H7 (cell line): ENCODE measurements at regions not wholly inside any gene's neighbourhood (a gene's known extent, or its start where the extent isn't known, plus 50 kb on each side); places are given as distances from the start of the nearest gene placed in this dataset.

Source experiments
- DNase-seq: peaks from one replicate; pipeline ENCODE4 v3.0.0; 2012
- H3K27me3 ChIP-seq: 2 replicates; pipeline ENCODE4 v1.6.0; 2011; ENCODE audit warnings: mild to moderate bottlenecking, low read length; ENCODE audit not compliant: control insufficient read depth, insufficient read depth
- H3K36me3 ChIP-seq: replicated peaks from 2 replicates; pipeline ENCODE4 v1.5.1; 2011; ENCODE audit warnings: low read length; ENCODE audit not compliant: control insufficient read depth, insufficient read depth
- H3K4me3 ChIP-seq: 2 replicates; pipeline ENCODE4 v1.5.1; 2011; ENCODE audit warnings: low read depth, mild to moderate bottlenecking, control low read depth, low read length, moderate library complexity; ENCODE audit not compliant: insufficient read depth

DNA sequence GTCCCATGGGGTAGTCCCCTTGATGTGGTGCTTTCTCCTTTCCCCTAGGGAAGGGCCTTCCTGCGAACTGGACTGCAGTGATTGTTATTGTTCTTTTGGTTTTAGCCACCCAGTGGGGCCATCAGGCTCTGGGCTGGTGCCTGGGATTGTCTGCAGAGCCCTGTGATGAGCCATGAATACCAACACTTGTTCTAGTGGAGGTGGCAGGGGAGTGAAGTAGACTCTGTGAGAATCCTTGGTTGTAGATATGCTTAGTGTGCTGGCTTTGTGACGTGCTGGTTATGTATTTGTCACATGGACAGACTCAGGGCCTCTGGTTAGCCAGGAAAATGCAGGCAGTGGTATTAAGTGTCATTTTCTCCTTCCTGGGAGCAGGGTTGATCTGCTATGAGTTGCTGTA lies 51.8 kb upstream of the NDUFB4 start:
- DNase-seq: no peak
- no peaks in the 10 kb centered on the region for H3K36me3 ChIP-seq
- no peaks in the 10 kb centered on the region for H3K27me3 ChIP-seq
- no peak overlapping the region for H3K4me3 ChIP-seq

DNA sequence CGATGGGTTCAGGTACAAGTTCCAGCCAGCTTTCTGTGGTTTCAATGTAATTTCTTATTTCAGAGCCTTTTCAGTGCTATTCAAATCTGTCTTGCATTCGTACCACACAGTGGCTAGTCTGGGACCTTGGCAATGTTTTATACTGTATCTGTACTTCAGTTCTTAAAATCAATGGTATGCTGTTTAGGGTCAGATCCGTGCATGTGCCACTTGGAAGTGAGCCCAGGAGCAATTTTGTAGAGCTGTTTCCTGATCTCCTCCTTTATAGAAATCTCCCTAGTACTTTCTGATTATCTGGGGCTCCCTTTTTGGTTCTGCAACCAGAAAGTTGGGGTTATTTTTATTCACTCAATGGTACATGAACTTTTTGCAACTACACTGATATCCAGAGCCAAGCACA lies 59.5 kb upstream of the NDUFB4 start:
- no peaks in the 10 kb centered on the region for H3K27me3 ChIP-seq
- H3K4me3 ChIP-seq: no peak overlapping the region
- no peaks in the 10 kb centered on the region for H3K36me3 ChIP-seq
- no peak for DNase-seq

DNA sequence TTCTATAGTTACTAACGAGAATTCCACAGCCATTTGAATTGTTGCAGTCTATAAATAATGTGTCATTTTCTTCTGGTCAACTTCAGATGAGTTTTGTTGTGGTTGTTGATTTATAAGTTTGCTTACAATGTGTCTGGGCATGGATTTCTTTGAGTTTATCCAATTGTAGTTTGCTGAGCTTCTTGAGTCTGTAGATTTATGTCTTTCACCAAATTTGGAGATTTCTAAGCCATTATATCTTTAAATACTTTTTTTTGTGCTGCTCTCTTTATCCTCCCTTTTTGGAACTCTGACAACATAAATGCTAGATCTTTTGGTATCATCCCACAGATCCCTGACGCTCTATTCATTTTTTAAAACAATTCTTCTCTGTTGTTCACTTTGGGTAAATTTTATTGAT lies 63.2 kb upstream of the NDUFB4 start:
- Histone ChIP-seq H3K27me3 (no peaks in the 10 kb centered on the region), H3K4me3 (no peak overlapping the region), H3K36me3 (no peaks in the 10 kb centered on the region)
- no peak for DNase-seq

DNA sequence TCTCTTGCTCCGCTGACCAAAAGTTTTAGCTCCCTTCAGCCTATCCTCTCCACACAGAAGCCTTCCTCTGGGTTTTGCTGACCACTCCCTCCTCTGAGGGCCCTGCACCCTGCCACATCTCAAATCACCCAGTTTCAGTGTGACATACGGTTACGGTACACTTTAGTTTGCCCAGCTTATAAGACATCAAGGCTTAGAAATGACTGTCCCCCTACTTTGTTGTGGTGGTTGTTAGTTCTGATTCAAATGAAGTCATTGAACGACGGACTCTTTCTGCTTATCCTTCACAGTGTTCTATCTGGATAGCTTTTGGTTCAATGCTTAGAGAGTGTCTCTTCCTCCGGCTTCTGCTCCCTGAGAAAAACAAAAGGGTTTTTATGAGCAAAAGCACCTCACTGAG lies 68.0 kb upstream of the NDUFB4 start:
- DNase-seq: no peak
- Histone ChIP-seq H3K36me3 (no peaks in the 10 kb centered on the region), H3K27me3 (no peaks in the 10 kb centered on the region), H3K4me3 (no peak overlapping the region)

DNA sequence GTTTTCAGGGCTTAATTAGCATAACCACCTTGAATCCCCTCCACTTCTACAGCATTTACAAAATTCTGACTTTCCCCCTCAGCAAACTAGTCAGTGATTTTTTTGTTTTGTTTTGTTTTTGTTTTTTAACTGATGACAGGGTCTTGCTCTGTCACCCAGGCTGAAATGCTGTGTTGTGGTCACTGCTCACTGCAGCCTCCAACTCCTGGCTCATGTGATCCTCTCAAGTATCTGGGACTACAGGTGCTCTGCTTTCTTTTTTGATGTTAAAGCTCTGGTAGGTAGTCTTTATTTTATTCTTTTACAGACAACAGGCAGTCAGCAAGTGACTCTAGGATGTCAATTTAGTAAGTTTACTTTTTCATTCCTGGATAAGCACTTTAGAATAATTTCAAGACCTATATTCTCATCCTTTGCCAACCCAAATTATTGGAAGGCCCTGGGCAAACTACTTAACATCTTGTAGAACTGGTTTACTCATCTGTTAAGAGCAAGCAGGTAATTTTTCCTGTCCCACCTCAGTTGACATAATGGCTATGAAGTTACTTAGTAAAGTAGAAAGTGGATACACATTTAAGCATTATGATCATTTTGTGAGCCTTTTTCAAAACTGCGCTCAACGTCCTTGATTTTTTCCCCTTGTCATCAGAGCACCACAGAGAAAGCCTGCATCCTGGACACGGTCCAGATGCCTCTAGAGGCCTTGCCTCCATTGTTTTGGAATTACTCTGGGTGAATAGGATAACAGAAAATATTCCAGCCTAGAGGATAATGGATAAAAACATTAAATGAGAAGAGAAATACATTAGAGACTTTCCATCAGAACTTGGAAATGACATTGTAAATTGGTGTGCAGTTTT lies 69.9 kb upstream of the NDUFB4 start:
- H3K4me3 ChIP-seq: no peak overlapping the region
- no peak for DNase-seq

DNA sequence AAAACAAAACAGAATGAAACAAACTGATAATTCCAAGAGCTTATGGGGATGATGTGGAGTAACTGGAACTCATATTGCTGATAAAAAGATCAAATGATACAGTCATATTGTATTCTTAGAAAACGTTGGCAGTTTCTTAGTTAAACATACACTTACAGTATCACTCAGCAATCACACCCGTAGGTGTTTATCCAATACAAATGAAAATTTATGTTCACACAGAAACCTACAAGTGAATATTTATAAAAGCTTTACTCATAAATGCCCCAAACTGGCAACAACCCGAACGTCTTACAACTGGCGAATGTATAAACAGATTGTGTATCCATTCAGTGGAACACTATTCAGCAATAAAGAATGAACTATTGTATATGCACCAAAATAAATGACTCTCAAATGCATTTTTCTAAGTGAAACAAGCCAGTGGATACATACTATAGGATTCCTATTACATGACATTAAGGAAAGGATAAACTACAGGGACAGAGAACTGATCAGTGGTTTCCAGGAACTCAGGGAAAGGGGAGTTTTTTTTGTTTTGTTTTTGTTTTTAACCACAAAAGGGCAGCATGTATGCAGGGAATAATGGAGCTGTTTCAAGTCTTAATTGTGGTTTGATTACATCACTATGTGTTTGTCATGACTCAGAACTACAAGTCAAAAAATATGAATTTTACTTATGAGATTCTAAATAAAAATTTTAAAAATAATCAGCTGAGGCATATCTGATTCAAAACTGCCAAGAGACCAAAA lies 71.8 kb upstream of the NDUFB4 start:
- DNase-seq: no peak
- Histone ChIP-seq H3K4me3 (no peak overlapping the region), H3K27me3 (no peaks in the 10 kb centered on the region; the same call in 1 of the 2 replicates), H3K36me3 (no peaks in the 10 kb centered on the region)

More for the DNA sequence above, 69.9 kb upstream of the NDUFB4 start:
- H3K27me3 ChIP-seq: no peaks in the 10 kb centered on the region
- H3K36me3 ChIP-seq: no peaks in the 10 kb centered on the region

DNA sequence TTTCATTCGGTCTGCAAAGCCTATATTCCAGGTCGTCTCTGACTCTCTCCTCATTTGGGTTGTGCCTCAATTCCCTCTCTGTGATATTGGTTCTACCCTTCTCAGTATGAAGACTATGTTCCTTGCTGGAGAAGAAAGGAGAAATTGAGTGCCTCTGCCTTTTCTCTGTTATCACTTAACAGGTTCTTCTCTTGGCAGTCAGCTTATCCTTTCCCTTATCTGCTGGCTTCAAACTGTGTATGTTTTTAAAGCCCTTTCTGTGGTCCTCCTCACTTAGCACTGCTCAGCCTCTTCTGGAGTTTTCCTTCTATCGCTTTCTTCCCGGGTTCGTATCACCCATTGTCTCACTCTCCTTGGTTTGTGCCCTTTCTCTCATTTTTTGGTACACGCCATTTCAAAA lies 65.3 kb upstream of the FSTL1 start:
- no peaks in the 10 kb centered on the region; the same call in 1 of the 2 replicates for H3K27me3 ChIP-seq
- no peaks in the 10 kb centered on the region for H3K36me3 ChIP-seq
- H3K4me3 ChIP-seq: no peak overlapping the region
- no peak for DNase-seq

DNA sequence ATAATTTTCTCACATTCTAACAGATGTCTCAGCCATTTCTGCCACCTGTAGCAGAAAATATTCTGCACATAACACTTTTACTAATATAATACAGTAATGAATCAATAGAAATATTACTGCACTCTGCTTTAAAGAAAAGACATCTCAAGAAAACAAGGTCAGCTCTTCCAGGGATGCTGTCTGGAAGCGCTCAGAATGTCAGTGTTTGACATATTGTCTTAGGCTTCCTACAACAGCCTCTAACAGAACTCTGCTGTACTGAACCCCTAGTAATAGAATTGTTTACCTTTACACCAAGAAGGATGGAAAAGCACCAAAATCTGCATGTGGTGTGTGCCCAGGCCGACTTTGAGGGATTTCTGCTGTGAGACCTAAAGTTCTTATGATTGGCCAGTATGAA lies 61.9 kb upstream of the FSTL1 start:
- Histone ChIP-seq H3K36me3 (no peaks in the 10 kb centered on the region), H3K4me3 (no peak overlapping the region), H3K27me3 (no peaks in the 10 kb centered on the region)
- DNase-seq: no peak

DNA sequence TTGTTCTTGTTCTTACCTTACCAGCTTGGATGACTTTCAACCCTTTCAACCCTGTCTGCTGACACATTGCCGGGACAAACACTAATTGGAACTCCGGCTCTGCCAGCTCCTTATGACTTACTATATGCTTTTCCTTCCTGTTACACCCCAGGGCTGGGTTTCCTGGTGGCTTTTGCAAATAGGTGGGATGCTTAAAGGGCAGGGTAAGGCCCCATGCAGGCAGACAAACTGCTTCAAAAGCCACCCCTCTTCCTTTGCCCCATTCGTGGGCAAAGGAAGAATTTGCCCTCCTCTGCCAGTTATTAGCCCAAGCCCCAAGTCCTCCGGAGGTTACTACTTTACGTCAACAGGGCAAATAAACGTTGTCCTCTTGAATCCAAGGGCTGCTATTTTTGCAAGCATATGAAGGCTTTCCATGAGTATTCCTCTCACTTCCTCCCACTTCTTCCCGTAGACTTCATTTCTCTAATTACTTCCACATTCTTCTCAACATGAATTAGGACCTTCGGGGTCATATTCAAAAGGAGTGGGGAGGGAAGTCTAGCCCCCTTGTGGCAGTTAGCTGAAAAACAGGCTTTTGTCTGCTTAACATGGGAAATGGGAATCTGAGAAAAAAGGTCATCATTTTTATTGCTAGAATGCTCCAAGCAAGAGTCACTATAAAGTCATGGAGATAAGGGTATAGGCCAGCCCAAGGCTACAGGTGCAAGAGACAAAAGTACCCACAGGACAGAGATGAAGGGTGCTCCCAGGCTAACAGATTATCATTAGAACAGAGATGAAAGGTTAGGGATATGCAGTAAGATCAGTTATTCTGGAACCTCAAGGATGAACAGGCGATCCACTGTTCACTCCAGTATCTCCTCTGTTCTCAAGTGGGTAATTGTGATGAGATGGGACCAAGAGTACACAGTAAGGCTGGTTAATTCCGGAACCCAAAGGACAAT lies 56.3 kb upstream of the FSTL1 start:
- peak; percentile 29 for DNase-seq
- no peaks in the 10 kb centered on the region for H3K36me3 ChIP-seq
- no peaks in the 10 kb centered on the region for H3K27me3 ChIP-seq
- no peak overlapping the region for H3K4me3 ChIP-seq

DNA sequence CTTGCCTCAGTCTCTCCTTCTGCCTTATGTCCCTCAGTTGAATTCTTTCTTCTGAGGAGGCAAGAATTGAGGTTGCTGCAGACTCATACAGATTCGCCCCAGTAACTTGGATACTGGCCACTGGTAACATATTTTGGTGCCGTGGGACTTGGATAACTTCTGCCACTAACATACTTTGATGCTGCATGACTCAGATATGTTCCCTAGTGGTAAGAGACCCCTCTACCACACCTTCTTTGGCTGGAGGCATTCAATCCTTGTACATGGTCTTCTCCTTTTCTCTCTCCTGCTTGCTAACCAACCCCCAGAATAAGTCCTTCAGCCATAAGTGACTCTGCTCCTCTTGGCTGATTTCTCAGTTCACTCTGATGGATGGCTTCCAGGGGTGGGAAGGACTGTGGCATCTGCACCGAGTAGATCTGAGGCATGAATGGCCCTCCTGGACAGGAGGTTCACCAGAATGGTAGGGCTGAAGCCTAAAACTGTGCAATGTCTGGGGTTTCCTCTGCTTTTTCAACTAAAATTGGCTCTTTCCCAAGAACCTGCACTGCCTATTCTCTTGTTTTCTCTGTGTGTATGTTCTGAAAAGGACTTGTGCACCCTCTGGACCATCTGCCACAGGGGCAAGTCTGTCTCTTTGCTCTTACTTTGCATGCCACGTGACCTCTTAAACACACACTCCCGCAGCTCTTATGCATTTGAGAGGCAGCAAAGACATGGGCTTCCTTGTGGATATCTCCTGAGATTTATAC lies 55.5 kb upstream of the FSTL1 start:
- no peaks in the 10 kb centered on the region for H3K27me3 ChIP-seq
- H3K4me3 ChIP-seq: no peak overlapping the region
- no peak for DNase-seq
- H3K36me3 ChIP-seq: no peaks in the 10 kb centered on the region

DNA sequence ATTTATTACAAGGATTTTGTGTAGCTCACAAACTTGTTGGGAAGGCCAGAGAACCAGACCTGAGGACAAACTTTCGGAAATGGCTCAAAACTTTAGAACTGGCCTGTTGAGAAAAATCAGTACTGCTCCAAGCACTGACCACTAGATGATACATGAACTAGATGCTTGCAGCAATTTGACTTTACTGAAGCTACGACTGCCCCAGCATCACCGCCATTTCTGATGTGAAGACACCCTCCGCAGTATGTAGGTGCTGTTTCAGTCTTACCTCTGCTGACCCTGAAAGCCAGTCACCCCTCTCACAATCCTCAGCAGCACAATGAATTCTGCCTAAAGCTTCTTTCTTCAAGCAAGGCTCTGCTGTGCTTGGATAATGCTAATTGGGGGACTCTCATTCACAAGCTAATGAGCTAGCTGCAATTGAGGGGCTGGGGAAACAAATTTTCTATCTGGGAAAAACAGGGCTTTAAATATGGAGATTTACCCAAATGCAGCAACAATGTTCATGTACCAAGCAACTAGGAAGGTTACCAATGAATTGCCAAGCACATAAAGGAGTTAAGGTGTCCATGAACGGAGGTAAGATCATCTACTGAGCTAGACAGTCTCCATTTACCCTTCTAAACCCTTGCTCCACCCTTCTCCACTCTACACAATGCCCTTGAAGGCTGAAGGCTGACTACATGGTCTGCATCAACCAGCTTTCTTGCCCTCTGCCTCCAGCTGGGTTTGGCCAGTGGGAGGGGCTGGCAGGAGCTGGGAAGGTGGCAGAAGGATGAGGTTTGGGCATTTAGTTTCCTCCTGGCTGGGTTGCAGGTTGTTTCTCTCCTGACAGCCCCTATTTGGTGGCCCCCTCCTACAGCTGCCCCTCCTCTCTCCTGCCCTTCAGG lies 53.2 kb upstream of the FSTL1 start:
- H3K27me3 ChIP-seq: no peaks in the 10 kb centered on the region
- no peaks in the 10 kb centered on the region for H3K36me3 ChIP-seq
- H3K4me3 ChIP-seq: no peak overlapping the region
- DNase-seq: peak; percentile 38

DNA sequence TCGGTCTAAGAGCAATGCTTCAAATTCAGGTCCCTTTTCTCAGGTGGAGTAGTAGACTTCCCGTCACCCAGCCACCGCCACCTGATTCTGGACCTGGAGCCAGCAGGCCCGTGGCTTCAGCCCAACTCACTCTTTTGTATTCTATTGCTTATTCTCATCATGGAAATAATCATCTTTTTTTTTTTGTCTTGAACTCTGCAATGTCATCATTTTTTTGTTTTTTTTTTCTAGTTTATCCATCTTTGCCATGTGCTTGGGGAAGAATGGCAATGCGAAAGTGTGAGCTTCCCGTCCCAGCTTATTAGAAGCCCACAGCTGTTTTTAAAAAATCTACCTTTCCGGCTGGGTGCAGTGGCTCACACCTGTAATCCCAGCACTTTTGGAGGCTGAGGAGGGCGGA lies 51.3 kb upstream of the FSTL1 start:
- no peak overlapping the region for H3K4me3 ChIP-seq
- H3K36me3 ChIP-seq: no peaks in the 10 kb centered on the region
- H3K27me3 ChIP-seq: no peaks in the 10 kb centered on the region
- no peak for DNase-seq
